22Rv1 (cell line): ENCODE measurements at regions not wholly inside any gene's neighbourhood (a gene's known extent, or its start where the extent isn't known, plus 50 kb on each side); places are given as distances from the start of the nearest gene placed in this dataset.

ENCODE experiments used
- H3K27ac ChIP-seq: fragments of 450-650 bp; 2 replicates; pipeline ENCODE4 v1.5.1; 2017
- ZFX ChIP-seq: fragments of 450-650 bp; IDR thresholded peaks from 2 replicates; pipeline ENCODE4 v1.6.1; 2017; ENCODE audit warnings: antibody characterized with exemption, borderline replicate concordance
- TF ChIP-seq, protein P1 (sequence below): fragments of 450-650 bp; IDR thresholded peaks from 2 replicates; pipeline ENCODE4 v1.5.1; 2017; ENCODE audit warnings: mild to moderate bottlenecking

DNA sequence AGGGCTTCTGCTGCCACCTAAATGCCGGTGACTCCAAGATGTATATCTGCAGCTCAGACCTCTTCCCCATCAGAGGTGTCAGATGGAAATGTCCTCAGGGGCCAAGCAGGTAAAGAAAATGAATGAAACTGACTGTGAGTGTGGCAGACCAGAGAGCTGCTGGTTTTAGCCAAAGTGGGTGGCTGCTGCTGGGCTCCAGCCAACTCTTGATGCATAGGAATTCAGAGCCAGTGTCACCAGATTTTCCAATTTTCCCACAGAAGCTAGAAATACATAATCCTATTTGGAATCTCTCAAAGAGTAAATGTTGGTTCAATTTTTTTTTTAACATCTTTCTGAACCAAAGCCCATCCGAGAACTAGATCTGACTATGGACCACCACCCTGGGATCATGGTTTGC, 161.2 kb upstream of the SPRY4 start:
- no peak for TF ChIP-seq ZFX
- TF ChIP-seq, protein P1, sequence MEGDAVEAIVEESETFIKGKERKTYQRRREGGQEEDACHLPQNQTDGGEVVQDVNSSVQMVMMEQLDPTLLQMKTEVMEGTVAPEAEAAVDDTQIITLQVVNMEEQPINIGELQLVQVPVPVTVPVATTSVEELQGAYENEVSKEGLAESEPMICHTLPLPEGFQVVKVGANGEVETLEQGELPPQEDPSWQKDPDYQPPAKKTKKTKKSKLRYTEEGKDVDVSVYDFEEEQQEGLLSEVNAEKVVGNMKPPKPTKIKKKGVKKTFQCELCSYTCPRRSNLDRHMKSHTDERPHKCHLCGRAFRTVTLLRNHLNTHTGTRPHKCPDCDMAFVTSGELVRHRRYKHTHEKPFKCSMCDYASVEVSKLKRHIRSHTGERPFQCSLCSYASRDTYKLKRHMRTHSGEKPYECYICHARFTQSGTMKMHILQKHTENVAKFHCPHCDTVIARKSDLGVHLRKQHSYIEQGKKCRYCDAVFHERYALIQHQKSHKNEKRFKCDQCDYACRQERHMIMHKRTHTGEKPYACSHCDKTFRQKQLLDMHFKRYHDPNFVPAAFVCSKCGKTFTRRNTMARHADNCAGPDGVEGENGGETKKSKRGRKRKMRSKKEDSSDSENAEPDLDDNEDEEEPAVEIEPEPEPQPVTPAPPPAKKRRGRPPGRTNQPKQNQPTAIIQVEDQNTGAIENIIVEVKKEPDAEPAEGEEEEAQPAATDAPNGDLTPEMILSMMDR = no peak
- no peak overlapping the region for H3K27ac ChIP-seq

DNA sequence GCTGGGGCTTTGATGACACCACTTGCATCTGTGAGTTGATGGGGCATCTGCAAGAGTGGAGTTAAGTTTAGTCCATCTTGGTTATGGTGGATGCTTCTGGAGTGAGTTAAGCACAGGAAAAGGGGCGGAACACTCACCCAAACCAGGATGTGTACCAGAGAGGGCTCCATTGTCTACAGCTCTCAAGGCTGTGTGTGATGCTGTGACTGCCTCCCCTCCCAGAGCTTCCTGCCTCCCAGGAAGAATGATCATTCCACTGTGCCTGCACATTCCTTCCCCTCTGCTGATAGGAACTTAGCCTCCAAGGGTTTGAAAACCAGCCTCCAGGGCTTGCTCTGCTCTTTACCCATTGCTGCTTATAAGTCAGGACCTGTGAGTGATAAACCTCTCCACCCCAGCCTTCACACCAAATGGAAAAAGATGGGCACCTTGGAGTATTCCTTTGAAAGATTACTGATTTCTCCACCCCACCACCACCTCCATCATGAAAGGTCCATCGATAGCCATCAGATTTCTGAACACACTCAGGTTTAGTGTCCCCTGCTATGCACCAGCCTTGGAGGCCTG, 160.1 kb upstream of the SPRY4 start:
- H3K27ac ChIP-seq = no peak overlapping the region
- no peak for TF ChIP-seq ZFX
- TF ChIP-seq, protein P1 = no peak

DNA sequence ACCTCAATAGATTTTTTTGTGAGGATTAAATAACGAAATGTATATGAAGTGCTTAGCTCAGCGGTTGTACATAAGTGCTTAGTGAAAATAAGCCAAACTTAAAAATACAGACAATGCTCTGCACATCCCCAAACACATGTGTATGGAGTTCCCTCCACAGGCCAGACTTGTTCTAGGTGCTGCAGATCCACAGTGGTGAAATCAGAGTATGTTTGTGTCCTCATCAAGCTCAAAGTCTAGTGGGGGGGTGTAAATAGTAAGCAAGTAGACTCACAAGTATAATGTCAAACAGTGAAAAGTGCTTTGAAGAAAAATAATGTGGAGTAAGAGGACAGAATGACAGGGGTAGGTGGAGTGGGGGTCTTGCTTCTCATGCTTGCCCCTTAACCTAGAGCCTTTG, 157.4 kb upstream of the SPRY4 start:
- TF ChIP-seq ZFX = no peak
- TF ChIP-seq, protein P1 = no peak
- no peak overlapping the region for H3K27ac ChIP-seq

DNA sequence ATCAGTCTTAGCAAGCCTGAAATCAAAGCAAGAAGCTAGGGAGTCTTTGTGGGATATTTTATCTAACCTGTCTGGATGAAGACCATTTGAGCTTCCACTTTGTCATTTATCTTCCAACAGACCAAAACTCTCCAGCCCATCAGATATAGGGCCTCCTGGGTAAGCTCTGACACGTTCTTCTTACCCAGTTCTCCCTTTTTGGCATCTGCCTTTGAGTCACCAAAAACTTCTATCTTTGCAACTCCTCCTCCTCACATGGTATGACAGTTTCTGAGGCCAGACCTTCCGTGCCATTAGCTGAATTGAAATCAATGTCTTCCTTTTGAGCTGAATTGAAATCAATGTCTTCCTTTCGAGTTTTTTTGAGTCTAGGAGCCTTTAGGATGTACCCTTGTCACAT, 156.6 kb upstream of the SPRY4 start:
- no peak for TF ChIP-seq ZFX
- H3K27ac ChIP-seq = no peak overlapping the region

DNA sequence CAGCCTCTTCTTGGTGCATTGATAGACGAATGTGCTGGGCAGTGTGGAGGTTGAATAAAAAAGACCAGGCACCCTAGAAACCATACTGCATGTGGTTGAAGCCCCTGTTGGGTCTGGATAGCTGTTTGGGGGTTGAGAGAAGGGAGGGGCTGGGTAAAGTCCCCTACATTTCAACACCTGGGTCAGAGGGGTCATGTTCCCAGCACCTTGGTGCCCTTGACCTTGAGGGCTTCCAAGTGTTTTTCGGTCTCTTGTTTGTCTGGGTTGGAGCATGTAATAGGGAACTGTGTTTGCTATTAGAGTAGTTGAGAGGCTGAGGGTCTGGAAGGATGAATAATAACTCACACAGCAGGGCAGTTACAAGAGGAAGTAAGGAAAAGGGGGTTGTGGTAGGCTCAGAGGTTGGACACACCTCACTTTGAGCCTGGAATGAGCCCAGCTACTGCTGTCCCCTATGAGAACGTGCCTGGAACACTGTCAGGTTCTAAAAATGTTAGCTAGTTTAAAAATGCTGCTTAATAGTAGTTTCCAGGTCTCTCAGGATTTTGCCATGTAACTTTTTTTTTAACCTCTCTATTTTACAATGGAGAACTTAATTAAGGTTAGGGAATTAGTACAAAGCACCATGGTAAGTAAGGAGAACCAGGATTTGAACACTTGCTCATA, 155.2 kb upstream of the SPRY4 start:
- no peak for TF ChIP-seq ZFX
- TF ChIP-seq, protein P1 = no peak
- no peak overlapping the region for H3K27ac ChIP-seq

DNA sequence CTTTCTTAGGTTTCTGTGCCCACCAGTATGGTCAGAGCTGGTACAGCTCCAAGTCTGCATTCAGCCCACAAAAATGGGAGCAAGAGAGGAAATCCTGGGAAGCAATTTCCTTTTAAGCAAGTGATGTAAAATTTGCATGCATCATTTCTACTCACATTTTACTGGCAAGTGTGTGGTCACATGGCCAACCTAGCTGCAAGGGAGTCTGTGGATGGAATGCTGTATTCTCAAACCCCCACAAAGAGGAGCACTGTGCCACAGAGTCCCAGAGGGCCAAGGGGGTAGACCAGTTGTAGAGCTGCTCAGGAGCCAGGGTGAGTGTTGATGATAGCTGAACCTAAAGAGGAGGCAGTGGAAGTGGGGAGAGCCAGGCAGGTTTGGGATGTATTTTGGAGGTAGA, 154.3 kb upstream of the SPRY4 start:
- no peak overlapping the region for H3K27ac ChIP-seq
- TF ChIP-seq, protein P1 = no peak
- TF ChIP-seq ZFX = no peak

DNA sequence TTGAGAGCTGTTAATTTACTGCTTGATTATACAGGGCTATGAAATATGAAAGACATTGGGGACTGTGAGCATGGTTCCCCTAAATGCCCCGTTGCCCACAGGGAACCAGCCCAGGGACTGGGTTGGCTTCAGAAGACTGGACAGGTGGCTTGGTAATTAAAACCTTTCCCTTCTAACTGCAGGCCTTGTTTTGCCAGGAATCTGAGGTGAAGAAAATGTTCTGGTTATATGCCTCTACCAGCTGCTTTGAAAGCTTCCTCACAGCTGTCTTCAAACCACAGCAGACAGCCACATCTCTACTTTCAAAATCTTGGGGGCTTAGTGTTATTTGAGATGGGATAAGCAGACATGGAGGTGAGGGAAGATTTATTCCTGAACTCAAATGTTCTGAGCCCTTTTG, 153.3 kb upstream of the SPRY4 start:
- TF ChIP-seq, protein P1 = no peak
- no peak for TF ChIP-seq ZFX
- H3K27ac ChIP-seq = no peak overlapping the region

DNA sequence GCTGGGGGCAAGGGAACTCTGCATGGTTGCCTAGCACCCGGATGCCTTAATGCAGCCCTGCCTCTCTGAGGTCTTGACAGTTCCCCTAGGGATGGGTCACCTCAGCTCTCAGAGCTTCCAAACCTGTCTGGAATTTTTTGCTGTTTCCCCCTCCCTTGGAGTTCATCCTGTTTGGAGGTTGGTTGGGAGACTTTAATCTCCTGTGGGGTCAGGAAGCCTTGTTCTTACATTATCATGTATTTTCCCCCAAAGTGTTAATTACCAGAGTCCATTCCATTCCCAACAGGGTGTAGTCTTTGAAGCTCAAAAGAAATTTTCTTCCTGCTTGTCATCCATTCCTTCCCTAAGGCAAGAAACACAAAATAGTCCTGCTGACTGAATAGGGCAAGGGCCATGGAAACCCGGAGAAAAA, 150.3 kb upstream of the SPRY4 start:
- TF ChIP-seq, protein P1 = no peak
- TF ChIP-seq ZFX = no peak
- no peak overlapping the region for H3K27ac ChIP-seq
